Calu3 (cell line): ENCODE measurements at regions not wholly inside any gene's neighbourhood (a gene's known extent, or its start where the extent isn't known, plus 50 kb on each side); places are given as distances from the start of the nearest gene placed in this dataset.

Source experiments
- BruUV-seq: library from RNA; stranded (reverse); fragments of 400-500 nt; replicated peaks from 2 replicates; lab custom pipeline; 2021; lab: Mats Ljungman, UMichigan
- CTCF ChIA-PET: fragments of 300-600 bp; sonication (Branson Sonifier 250); formaldehyde crosslinking; loops from one replicate; lab custom pipeline; 2022; ENCODE audit warnings: antibody characterized with exemption; lab: Charles Lee
- DNase-seq: peaks from one replicate; pipeline ENCODE4 v3.0.0; 2022
- H3K27ac Mint-ChIP-seq: one replicate; pipeline ENCODE4 v1.8.0; 2022; ENCODE audit warnings: mixed read lengths; ENCODE audit not compliant: unreplicated experiment
- H3K27me3 Mint-ChIP-seq: one replicate; pipeline ENCODE4 v1.8.0; 2022; ENCODE audit warnings: mixed read lengths; ENCODE audit not compliant: unreplicated experiment
- H3K36me3 Mint-ChIP-seq: one replicate; pipeline ENCODE4 v1.8.0; 2022; ENCODE audit warnings: mild to moderate bottlenecking, moderate library complexity, mixed read lengths; ENCODE audit not compliant: insufficient read depth, unreplicated experiment
- H3K4me1 Mint-ChIP-seq: one replicate; pipeline ENCODE4 v1.8.0; 2022; ENCODE audit warnings: mild to moderate bottlenecking, low read depth, mixed read lengths; ENCODE audit not compliant: unreplicated experiment
- H3K4me3 Mint-ChIP-seq: one replicate; pipeline ENCODE4 v1.8.0; 2022; ENCODE audit warnings: mild to moderate bottlenecking, low read depth, moderate library complexity, mixed read lengths; ENCODE audit not compliant: unreplicated experiment
- H3K9me3 Mint-ChIP-seq: one replicate; pipeline ENCODE4 v1.8.0; 2022; ENCODE audit warnings: low read depth, mixed read lengths; ENCODE audit not compliant: unreplicated experiment
- intact Hi-C: fragments of 100-400 bp; cut with micrococcal nuclease; formaldehyde crosslinking; loops from one replicate; pipeline ENCODE4 v1.10.0; 2022; ENCODE audit not compliant: unreplicated experiment
- TF ChIP-seq, protein P1 (sequence below): fragments of 200-600 bp; IDR thresholded peaks from one replicate; pipeline ENCODE4 v1.8.0; 2022; ENCODE audit warnings: antibody characterized with exemption; ENCODE audit not compliant: unreplicated experiment

DNA sequence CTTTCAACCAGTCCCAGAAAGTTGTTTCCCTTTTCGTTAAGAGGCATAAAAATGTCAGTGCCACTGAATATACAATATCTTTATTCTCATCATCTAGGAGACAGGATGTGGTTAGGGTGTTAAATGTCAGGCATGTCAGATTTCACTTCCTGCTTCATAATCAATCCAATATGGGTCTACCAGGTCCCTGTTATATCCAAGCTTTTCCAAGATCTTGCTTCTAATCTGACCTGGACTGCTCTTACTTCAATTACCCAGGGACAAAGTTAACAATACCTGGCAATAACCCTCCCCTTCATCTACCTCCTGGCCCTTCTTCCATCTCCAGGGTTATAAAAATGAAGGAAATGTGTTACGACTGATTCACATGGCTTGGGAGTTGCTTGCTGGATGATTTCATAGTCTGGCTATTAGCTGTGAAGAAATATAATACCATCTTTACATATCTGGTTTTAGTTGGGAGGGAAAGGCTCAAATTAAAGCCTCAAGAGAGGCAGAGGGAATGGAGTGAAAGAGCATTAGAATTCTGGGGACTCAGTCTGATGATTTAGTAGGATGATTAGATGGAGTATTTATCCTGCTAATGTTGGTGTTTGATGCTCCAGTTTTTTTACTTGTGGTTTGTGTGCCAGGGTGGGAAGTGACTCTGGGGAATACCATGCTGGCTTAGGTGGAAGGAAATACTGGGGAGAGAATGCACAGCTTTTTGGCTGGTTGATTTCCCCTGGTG lies 534.3 kb downstream of the ETS1 start:
- no peak for DNase-seq
- CTCF ChIA-PET = interaction anchor here (0.8 kb wide), 1 partner anchor 104 kb away, joined by 3 read pairs; no protein-coding TSS in a partner anchor
- intact Hi-C loops = loop anchor here (1.0 to 5.0 kb wide), 2 partner anchors 42 to 94 kb away; no protein-coding TSS in a partner anchor
- peaks cover 53% of the 10 kb centered on the region for H3K4me1 Mint-ChIP-seq
- peaks cover 9% of the 10 kb centered on the region for H3K36me3 Mint-ChIP-seq
- TF ChIP-seq, protein P1, sequence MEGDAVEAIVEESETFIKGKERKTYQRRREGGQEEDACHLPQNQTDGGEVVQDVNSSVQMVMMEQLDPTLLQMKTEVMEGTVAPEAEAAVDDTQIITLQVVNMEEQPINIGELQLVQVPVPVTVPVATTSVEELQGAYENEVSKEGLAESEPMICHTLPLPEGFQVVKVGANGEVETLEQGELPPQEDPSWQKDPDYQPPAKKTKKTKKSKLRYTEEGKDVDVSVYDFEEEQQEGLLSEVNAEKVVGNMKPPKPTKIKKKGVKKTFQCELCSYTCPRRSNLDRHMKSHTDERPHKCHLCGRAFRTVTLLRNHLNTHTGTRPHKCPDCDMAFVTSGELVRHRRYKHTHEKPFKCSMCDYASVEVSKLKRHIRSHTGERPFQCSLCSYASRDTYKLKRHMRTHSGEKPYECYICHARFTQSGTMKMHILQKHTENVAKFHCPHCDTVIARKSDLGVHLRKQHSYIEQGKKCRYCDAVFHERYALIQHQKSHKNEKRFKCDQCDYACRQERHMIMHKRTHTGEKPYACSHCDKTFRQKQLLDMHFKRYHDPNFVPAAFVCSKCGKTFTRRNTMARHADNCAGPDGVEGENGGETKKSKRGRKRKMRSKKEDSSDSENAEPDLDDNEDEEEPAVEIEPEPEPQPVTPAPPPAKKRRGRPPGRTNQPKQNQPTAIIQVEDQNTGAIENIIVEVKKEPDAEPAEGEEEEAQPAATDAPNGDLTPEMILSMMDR = no peak
- H3K27me3 Mint-ChIP-seq = no peaks in the 10 kb centered on the region
- peak overlapping the region; percentile 45 for H3K4me3 Mint-ChIP-seq
- peaks cover 7% of the 10 kb centered on the region for H3K9me3 Mint-ChIP-seq
- peak overlapping the region; percentile 99 for H3K27ac Mint-ChIP-seq
- no TSS peak for BruUV-seq

DNA sequence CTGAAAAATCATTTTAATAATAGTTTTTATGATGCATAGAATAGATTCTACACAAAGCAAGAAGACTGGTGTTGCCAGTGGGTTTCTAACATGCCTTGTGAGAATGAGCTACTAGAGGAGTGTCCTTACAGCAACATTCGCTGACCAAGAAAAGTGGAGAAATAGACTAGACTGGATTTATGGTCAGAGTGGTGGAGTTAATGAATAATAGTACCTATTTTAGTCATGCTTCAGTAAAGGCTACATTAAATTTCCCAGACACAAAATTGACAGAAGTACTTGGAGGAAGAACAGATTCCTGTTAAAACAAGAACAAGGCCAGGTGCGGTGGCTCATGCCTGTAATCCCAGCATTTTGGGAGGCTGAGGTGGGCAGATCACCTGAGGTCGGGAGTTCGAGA lies 539.2 kb downstream of the ETS1 start:
- Mint-ChIP-seq H3K4me1 (peaks cover 36% of the 10 kb centered on the region), H3K36me3 (peaks cover 6% of the 10 kb centered on the region), H3K9me3 (peaks cover 10% of the 10 kb centered on the region), H3K27me3 (no peaks in the 10 kb centered on the region), H3K27ac (no peak overlapping the region), H3K4me3 (no peak overlapping the region)
- no TSS peak for BruUV-seq
- no peak for DNase-seq
- intact Hi-C loops = no loop called here
- TF ChIP-seq, protein P1 = no peak
- CTCF ChIA-PET = no interaction called here

DNA sequence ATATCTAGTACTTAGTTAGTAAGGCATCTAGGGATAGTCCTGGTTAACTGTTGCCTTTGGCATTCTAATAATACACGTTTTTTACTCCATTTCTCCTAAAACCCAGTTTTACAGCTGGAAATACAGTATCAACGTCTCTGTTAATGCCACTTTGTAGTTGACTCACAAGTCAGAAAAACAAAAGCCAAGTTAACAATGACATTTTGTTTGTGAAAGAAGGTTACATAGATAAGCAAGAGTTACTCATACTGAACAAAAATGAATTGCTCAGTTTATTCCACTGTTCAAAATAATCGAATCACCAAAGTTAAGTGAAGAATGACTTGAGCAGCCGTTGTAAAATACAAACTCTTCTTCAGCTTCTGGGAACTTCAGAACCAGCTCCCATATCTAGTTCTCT lies 540.3 kb downstream of the ETS1 start:
- BruUV-seq = no TSS peak
- Mint-ChIP-seq H3K4me3 (no peak overlapping the region), H3K4me1 (peaks cover 32% of the 10 kb centered on the region), H3K27me3 (no peaks in the 10 kb centered on the region), H3K36me3 (no peaks in the 10 kb centered on the region), H3K9me3 (peaks cover 10% of the 10 kb centered on the region), H3K27ac (peak overlapping the region; percentile 3)
- intact Hi-C loops = no loop called here
- CTCF ChIA-PET = interaction anchor here (0.6 kb wide), 1 partner anchor 593 kb away, joined by 3 read pairs; no protein-coding TSS in a partner anchor
- TF ChIP-seq, protein P1 = no peak
- no peak for DNase-seq

DNA sequence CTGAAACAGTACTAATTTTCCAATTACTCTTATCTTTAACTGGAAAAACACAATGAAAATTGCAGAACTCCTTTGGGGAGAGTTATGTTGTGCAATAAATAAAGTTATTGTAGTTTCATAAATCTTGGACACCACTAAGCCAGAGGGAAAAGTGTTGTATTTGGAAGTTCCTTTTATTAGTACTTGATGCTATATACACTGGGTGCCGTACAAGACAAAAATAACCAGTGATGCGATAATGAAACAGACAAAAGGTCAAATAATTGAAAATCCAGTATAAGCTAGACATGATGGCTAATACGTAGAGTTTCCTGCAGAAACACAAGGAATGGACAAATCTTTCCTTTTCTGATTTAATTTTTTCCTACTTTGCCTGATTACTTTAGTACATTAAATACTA lies 541.1 kb downstream of the ETS1 start:
- DNase-seq = no peak
- intact Hi-C loops = no loop called here
- H3K4me3 Mint-ChIP-seq = no peak overlapping the region
- BruUV-seq = no TSS peak
- TF ChIP-seq, protein P1 = no peak
- H3K4me1 Mint-ChIP-seq = peaks cover 27% of the 10 kb centered on the region
- H3K27ac Mint-ChIP-seq = no peak overlapping the region
- H3K36me3 Mint-ChIP-seq = no peaks in the 10 kb centered on the region
- no peaks in the 10 kb centered on the region for H3K27me3 Mint-ChIP-seq
- peaks cover 10% of the 10 kb centered on the region for H3K9me3 Mint-ChIP-seq
- CTCF ChIA-PET = no interaction called here
